ENCODE measurements at regions not wholly inside any gene's neighbourhood (a gene's known extent, or its start where the extent isn't known, plus 50 kb on each side); places are given as distances from the start of the nearest gene placed in this dataset.

DNA sequence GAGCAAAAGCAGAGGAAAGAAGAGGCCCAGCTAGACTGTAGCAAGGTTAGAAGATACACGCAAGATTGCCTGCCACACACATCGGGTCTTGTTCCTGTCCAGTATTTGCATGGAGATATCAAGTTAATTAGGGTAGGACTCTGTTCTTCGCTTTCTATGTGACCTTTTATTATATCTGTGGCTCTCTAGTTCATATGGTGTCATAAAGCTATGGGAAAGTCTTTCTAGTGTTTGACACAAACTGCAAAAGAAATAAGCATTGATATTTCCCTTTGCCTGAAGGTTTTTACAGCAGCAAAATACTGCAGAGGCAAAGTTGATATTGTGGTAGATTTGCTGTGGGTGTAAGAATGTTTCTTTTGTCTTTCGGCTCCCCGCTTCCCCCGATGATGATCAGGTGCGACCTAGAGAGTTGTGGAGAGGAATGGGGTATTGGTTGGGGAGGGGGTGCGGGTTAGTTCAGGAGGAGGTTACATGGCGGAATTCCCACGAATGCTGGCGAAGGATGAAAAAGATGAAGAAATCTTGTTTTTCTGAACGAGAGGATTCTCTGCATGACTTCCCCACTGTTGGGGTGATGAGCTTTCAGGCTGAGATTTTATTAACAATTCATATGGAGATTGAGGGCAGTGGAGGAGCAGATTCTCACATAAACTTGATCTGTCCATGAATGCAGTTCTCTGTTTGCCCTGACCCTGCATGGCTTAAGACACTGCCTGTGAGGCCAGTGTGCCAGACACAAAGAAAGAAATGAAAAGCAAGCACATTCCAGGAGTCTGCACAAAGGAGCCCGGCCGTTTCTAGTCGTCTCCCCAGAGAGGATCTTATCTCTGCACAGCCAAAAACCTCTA lies 550.2 kb downstream of the USP25 start:
- no peaks in the 10 kb centered on the region for H3K4me1 ChIP-seq (ENCODE audit: control insufficient read depth in 1 of 2, insufficient read depth in 2 of 2, low read length in 2 of 2)
- H3K27ac ChIP-seq (ENCODE audit: low read depth, low read length) = no peak overlapping the region
- H3K4me3 ChIP-seq (ENCODE audit: low read depth in 1 of 2, low read length in 2 of 2) = no peak overlapping the region
- no peaks in the 10 kb centered on the region for H3K9me3 ChIP-seq (ENCODE audit: control insufficient read depth in 1 of 2, low read length in 2 of 2)
- no peaks in the 10 kb centered on the region for H3K27me3 ChIP-seq (ENCODE audit: control insufficient read depth in 1 of 2, insufficient read depth in 2 of 2, low read length in 2 of 2)
- no peak overlapping the region for H3K9ac ChIP-seq (ENCODE audit: low read depth in 1 of 2, low read length in 2 of 2)
- H3K36me3 ChIP-seq (ENCODE audit: control insufficient read depth in 1 of 2, insufficient read depth in 2 of 2, low read length in 2 of 2) = no peaks in the 10 kb centered on the region

GRCh38 chr21:16280686-16281091 lies 550.9 kb downstream of the USP25 start:
- no peaks in the 10 kb centered on the region for H3K36me3 ChIP-seq (ENCODE audit: control insufficient read depth in 1 of 2, insufficient read depth in 2 of 2, low read length in 2 of 2)
- no peaks in the 10 kb centered on the region for H3K4me1 ChIP-seq (ENCODE audit: control insufficient read depth in 1 of 2, insufficient read depth in 2 of 2, low read length in 2 of 2)
- H3K27me3 ChIP-seq (ENCODE audit: control insufficient read depth in 1 of 2, insufficient read depth in 2 of 2, low read length in 2 of 2) = no peaks in the 10 kb centered on the region
- H3K9ac ChIP-seq (ENCODE audit: low read depth in 1 of 2, low read length in 2 of 2) = no peak overlapping the region
- H3K27ac ChIP-seq (ENCODE audit: low read depth, low read length) = no peak overlapping the region
- no peak overlapping the region for H3K4me3 ChIP-seq (ENCODE audit: low read depth in 1 of 2, low read length in 2 of 2)
- no peaks in the 10 kb centered on the region for H3K9me3 ChIP-seq (ENCODE audit: control insufficient read depth in 1 of 2, low read length in 2 of 2)

DNA sequence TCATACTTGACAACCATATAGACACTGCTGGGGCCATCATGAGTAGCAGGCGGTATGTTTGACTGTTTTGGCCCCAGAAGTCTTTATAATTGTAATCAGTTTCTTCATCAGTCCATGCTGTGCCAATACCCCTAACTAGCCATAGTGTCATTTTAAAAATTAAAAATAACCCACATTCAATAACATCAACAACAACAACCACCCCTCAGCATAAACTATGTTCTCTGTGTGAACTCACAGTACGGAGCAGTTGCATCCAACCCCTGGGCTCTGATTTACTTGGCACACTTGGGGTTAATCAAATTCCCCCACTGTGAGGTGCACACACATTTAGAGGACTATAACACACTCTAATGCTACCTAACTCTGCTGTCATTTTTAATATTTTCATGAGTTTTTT lies 553.7 kb downstream of the USP25 start:
- Histone ChIP-seq H3K9me3 (ENCODE audit: control insufficient read depth in 1 of 2, low read length in 2 of 2) (no peaks in the 10 kb centered on the region), H3K36me3 (ENCODE audit: control insufficient read depth in 1 of 2, insufficient read depth in 2 of 2, low read length in 2 of 2) (no peaks in the 10 kb centered on the region), H3K27ac (ENCODE audit: low read depth, low read length) (no peak overlapping the region), H3K9ac (ENCODE audit: low read depth in 1 of 2, low read length in 2 of 2) (no peak overlapping the region), H3K4me3 (ENCODE audit: low read depth in 1 of 2, low read length in 2 of 2) (no peak overlapping the region), H3K4me1 (ENCODE audit: control insufficient read depth in 1 of 2, insufficient read depth in 2 of 2, low read length in 2 of 2) (no peaks in the 10 kb centered on the region), H3K27me3 (ENCODE audit: control insufficient read depth in 1 of 2, insufficient read depth in 2 of 2, low read length in 2 of 2) (no peaks in the 10 kb centered on the region)

DNA sequence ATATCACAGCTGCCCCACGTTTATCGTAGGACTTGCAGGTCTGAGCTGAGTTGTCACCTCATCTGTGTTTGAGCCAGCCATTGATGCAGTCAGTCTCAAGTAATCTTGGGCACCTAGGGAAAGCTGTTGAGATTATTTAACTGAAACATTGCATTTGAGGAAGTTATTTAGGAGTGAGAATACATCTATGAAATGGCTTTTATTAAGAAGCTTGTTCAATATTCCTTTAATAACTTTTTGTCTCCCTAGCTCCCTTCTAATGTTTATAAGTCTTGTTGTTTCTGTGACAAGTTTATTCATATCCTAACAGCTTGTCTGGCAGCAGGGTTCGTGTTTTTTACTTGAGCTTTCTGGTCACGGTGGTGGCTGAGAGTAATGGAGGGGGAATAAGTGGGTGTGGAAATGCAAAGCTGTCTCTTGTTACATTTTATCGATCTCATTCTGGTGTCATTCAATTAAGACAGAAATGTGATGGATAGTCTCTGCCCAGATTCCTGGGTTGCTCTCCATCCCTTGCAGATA lies 555.9 kb downstream of the USP25 start:
- Histone ChIP-seq H3K4me3 (ENCODE audit: low read depth in 1 of 2, low read length in 2 of 2) (no peak overlapping the region), H3K36me3 (ENCODE audit: control insufficient read depth in 1 of 2, insufficient read depth in 2 of 2, low read length in 2 of 2) (no peaks in the 10 kb centered on the region), H3K9ac (ENCODE audit: low read depth in 1 of 2, low read length in 2 of 2) (no peak overlapping the region), H3K4me1 (ENCODE audit: control insufficient read depth in 1 of 2, insufficient read depth in 2 of 2, low read length in 2 of 2) (no peaks in the 10 kb centered on the region), H3K27me3 (ENCODE audit: control insufficient read depth in 1 of 2, insufficient read depth in 2 of 2, low read length in 2 of 2) (no peaks in the 10 kb centered on the region), H3K9me3 (ENCODE audit: control insufficient read depth in 1 of 2, low read length in 2 of 2) (no peaks in the 10 kb centered on the region), H3K27ac (ENCODE audit: low read depth, low read length) (no peak overlapping the region)

- Histone ChIP-seq H3K27ac (ENCODE audit: low read depth, low read length) (no peak overlapping the region), H3K4me1 (ENCODE audit: control insufficient read depth in 1 of 2, insufficient read depth in 2 of 2, low read length in 2 of 2) (no peaks in the 10 kb centered on the region), H3K36me3 (ENCODE audit: control insufficient read depth in 1 of 2, insufficient read depth in 2 of 2, low read length in 2 of 2) (no peaks in the 10 kb centered on the region), H3K9me3 (ENCODE audit: control insufficient read depth in 1 of 2, low read length in 2 of 2) (no peaks in the 10 kb centered on the region), H3K9ac (ENCODE audit: low read depth in 1 of 2, low read length in 2 of 2) (no peak overlapping the region), H3K4me3 (ENCODE audit: low read depth in 1 of 2, low read length in 2 of 2) (no peak overlapping the region), H3K27me3 (ENCODE audit: control insufficient read depth in 1 of 2, insufficient read depth in 2 of 2, low read length in 2 of 2) (no peaks in the 10 kb centered on the region)
Observed at GRCh38 chr21:16287046-16287445, 557.3 kb downstream of the USP25 start.

DNA sequence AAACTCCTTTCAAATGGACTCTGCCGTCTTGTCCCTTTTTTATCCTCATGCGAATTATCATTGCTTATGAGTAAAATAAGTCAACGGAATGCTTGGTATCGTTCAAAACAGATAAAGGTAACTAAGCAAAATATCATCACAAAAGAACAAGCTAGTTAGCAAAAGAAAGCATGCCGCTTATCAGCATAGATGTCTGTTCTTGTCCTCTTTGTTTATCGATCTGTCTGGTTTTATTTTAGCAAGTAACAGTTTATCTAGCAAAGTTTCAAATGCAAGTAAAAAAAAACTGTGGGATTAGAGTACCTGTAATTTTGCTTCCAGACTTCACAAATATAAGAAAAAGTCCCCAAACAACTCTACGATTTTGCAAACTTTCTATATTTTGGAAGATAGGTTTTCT lies 561.5 kb downstream of the USP25 start:
- Histone ChIP-seq H3K36me3 (ENCODE audit: control insufficient read depth in 1 of 2, insufficient read depth in 2 of 2, low read length in 2 of 2) (no peaks in the 10 kb centered on the region), H3K4me1 (ENCODE audit: control insufficient read depth in 1 of 2, insufficient read depth in 2 of 2, low read length in 2 of 2) (no peaks in the 10 kb centered on the region), H3K9ac (ENCODE audit: low read depth in 1 of 2, low read length in 2 of 2) (no peak overlapping the region), H3K9me3 (ENCODE audit: control insufficient read depth in 1 of 2, low read length in 2 of 2) (peaks cover 0 to 5% of the 10 kb centered on the region in 2 donors), H3K27me3 (ENCODE audit: control insufficient read depth in 1 of 2, insufficient read depth in 2 of 2, low read length in 2 of 2) (no peaks in the 10 kb centered on the region), H3K27ac (ENCODE audit: low read depth, low read length) (no peak overlapping the region), H3K4me3 (ENCODE audit: low read depth in 1 of 2, low read length in 2 of 2) (no peak overlapping the region)

DNA sequence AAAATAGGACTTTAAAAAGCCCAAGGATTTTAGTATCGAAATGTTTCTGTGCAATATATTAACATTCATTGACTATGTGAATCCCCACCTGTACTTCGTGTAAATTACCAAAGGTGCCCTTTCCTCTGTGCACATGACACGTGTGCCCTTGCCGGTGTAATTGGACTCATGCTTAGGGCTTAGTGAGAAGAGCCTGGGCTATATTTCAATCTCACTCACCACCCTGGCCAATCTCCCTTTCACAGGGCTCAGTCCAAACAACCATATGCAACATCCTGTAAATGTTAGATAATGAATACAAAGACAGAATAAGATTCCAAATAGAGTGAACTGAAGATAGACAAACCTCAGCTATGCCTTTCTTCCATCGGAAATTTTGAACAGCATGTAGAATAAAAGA lies 564.3 kb downstream of the USP25 start:
- Histone ChIP-seq H3K27ac (ENCODE audit: low read depth, low read length) (no peak overlapping the region), H3K27me3 (ENCODE audit: control insufficient read depth in 1 of 2, insufficient read depth in 2 of 2, low read length in 2 of 2) (no peaks in the 10 kb centered on the region), H3K36me3 (ENCODE audit: control insufficient read depth in 1 of 2, insufficient read depth in 2 of 2, low read length in 2 of 2) (no peaks in the 10 kb centered on the region), H3K4me1 (ENCODE audit: control insufficient read depth in 1 of 2, insufficient read depth in 2 of 2, low read length in 2 of 2) (no peaks in the 10 kb centered on the region), H3K9ac (ENCODE audit: low read depth in 1 of 2, low read length in 2 of 2) (no peak overlapping the region), H3K9me3 (ENCODE audit: control insufficient read depth in 1 of 2, low read length in 2 of 2) (peaks cover 6 to 7% of the 10 kb centered on the region in 2 donors), H3K4me3 (ENCODE audit: low read depth in 1 of 2, low read length in 2 of 2) (no peak overlapping the region)

DNA sequence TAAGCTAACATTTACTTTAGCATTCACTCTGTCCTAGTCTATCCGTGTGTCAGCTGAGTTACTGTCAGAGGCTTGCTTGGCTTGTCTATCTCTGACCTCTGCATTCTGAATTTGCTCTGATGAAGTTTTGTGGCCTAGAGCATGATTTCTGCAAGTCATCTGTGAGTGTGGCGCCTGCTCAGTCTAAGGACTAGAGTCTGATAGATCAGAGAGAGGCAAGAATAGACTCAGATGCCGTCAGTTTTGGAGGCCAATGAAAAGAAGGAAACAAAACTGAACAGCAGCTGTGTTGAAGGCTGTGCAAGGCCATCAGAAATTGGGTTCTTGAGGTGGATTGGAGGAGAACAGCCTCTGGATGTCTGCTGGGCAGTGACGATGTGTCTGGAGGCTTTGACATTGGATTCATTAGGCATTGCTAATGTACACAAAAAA lies 573.1 kb downstream of the USP25 start:
- Histone ChIP-seq H3K4me1 (ENCODE audit: control insufficient read depth in 1 of 2, insufficient read depth in 2 of 2, low read length in 2 of 2) (no peaks in the 10 kb centered on the region), H3K27ac (ENCODE audit: low read depth, low read length) (no peak overlapping the region), H3K36me3 (ENCODE audit: control insufficient read depth in 1 of 2, insufficient read depth in 2 of 2, low read length in 2 of 2) (no peaks in the 10 kb centered on the region), H3K4me3 (ENCODE audit: low read depth in 1 of 2, low read length in 2 of 2) (no peak overlapping the region), H3K27me3 (ENCODE audit: control insufficient read depth in 1 of 2, insufficient read depth in 2 of 2, low read length in 2 of 2) (no peaks in the 10 kb centered on the region), H3K9ac (ENCODE audit: low read depth in 1 of 2, low read length in 2 of 2) (no peak overlapping the region), H3K9me3 (ENCODE audit: control insufficient read depth in 1 of 2, low read length in 2 of 2) (peaks cover 0 to 11% of the 10 kb centered on the region in 2 donors)

DNA sequence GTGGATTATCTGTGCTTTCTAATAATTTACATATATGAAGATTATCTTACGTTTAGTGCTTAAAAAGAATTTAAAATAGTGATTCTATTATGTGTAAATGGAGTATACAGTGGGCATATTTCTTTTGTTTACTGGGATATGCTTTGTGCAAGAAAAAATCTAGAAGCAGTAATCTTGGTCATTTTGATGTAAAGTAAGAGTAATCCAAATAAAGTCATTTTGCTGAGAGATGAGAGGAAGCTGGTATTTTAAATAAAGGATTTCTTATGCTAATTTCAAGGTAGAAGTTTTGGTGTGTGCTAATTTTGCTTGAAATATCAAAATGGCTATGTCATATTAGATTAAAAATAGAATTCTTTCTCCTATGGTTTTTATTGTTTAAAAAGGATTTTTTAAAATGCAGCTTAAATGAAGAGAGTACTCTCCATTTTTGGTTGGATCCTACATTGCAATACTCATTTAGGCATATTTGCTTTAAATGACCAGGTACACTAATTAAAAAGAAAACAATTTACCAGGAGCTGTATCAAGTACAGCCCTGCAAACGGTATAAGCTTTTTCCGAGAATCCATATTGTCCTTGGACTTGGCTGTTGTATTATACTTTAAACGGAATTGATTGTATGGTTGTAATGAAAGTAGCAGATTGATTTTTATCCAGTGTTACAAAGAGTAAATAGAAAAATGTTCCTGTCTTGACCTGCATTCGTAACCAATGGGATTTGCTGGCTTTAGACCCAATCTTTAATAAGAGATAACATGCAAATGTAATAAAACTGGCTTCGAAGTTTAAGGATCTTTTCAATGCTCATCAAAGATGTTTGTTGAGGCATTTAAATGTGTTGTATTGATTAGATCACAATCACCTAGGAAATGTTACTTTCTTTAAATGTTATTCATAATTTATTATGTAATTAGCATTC lies 574.7 kb downstream of the USP25 start:
- Histone ChIP-seq H3K4me3 (ENCODE audit: low read depth in 1 of 2, low read length in 2 of 2) (no peak overlapping the region), H3K36me3 (ENCODE audit: control insufficient read depth in 1 of 2, insufficient read depth in 2 of 2, low read length in 2 of 2) (no peaks in the 10 kb centered on the region), H3K27ac (ENCODE audit: low read depth, low read length) (no peak overlapping the region), H3K27me3 (ENCODE audit: control insufficient read depth in 1 of 2, insufficient read depth in 2 of 2, low read length in 2 of 2) (no peaks in the 10 kb centered on the region), H3K9me3 (ENCODE audit: control insufficient read depth in 1 of 2, low read length in 2 of 2) (peaks cover under 1 to 6% of the 10 kb centered on the region in 2 donors), H3K4me1 (ENCODE audit: control insufficient read depth in 1 of 2, insufficient read depth in 2 of 2, low read length in 2 of 2) (no peaks in the 10 kb centered on the region), H3K9ac (ENCODE audit: low read depth in 1 of 2, low read length in 2 of 2) (no peak overlapping the region)

DNA sequence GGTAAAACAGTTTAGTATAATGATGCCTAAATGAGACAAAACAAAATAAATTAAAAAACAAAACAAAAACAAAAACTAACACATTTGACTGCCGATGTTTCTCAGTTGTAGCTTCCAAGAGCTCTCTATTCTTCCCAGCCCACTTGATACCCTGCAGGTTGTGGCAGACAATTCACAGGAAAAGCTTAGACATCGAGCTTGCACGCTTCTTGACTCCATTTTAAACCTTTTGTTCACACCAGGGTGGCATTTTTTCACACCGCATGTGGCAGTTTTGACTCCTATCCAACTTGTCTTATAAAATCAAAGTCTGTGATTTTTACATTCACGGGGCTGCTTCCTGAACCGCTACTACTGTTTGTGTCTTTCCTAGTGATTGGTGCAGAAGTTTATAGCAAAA lies 575.9 kb downstream of the USP25 start:
- Histone ChIP-seq H3K9ac (ENCODE audit: low read depth in 1 of 2, low read length in 2 of 2) (no peak overlapping the region), H3K9me3 (ENCODE audit: control insufficient read depth in 1 of 2, low read length in 2 of 2) (peaks cover 3 to 6% of the 10 kb centered on the region in 2 donors), H3K4me1 (ENCODE audit: control insufficient read depth in 1 of 2, insufficient read depth in 2 of 2, low read length in 2 of 2) (no peaks in the 10 kb centered on the region), H3K27me3 (ENCODE audit: control insufficient read depth in 1 of 2, insufficient read depth in 2 of 2, low read length in 2 of 2) (no peaks in the 10 kb centered on the region), H3K4me3 (ENCODE audit: low read depth in 1 of 2, low read length in 2 of 2) (no peak overlapping the region), H3K36me3 (ENCODE audit: control insufficient read depth in 1 of 2, insufficient read depth in 2 of 2, low read length in 2 of 2) (no peaks in the 10 kb centered on the region), H3K27ac (ENCODE audit: low read depth, low read length) (no peak overlapping the region)

All from duodenal mucosa (tissue), 2 donors.